ENCODE measurements at regions not wholly inside any gene's neighbourhood (a gene's known extent, or its start where the extent isn't known, plus 50 kb on each side); places are given as distances from the start of the nearest gene placed in this dataset.

DNA sequence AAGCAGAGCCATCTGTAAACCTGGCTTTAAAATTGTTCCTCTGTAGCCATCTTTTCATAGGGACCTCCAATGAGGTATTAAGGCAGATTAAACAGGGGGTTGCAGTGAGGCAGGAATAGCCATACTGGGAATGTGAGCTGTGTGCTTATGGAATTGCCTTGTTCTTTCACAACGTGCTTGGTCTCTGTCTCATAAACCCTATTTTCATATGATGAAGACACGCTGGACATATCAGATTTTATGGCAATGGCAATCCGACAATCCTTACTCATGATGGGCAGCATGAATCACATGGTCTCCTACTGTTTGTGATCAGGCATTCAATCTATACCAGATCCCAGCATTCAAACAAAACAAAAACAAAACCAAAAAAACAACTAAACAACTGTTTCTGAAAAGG, 418.9 kb upstream of the NRP1 start:
- H3K36me3 ChIP-seq, result no peaks in the 10 kb centered on the region
- no peak overlapping the region for H3K4me3 ChIP-seq
- no peak for TF ChIP-seq POLR2A (IDR thresholded peaks at IDR 0.05)
- TF ChIP-seq, protein P1, sequence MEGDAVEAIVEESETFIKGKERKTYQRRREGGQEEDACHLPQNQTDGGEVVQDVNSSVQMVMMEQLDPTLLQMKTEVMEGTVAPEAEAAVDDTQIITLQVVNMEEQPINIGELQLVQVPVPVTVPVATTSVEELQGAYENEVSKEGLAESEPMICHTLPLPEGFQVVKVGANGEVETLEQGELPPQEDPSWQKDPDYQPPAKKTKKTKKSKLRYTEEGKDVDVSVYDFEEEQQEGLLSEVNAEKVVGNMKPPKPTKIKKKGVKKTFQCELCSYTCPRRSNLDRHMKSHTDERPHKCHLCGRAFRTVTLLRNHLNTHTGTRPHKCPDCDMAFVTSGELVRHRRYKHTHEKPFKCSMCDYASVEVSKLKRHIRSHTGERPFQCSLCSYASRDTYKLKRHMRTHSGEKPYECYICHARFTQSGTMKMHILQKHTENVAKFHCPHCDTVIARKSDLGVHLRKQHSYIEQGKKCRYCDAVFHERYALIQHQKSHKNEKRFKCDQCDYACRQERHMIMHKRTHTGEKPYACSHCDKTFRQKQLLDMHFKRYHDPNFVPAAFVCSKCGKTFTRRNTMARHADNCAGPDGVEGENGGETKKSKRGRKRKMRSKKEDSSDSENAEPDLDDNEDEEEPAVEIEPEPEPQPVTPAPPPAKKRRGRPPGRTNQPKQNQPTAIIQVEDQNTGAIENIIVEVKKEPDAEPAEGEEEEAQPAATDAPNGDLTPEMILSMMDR (IDR thresholded peaks at IDR 0.05), result no peak
- no peak overlapping the region for H3K27ac ChIP-seq
- no peaks in the 10 kb centered on the region for H3K9me3 ChIP-seq
- 83 to 94% methylated on average over 3 of the region's 3 CpGs for WGBS, 2 donors
- no peaks in the 10 kb centered on the region for H3K27me3 ChIP-seq
- DNase-seq, result no peak
- intact Hi-C loops (cut with DNase I), result no loop called here
- peaks cover 0 to 14% (median 4%) of the 10 kb centered on the region in 3 donors for H3K4me1 ChIP-seq

DNA sequence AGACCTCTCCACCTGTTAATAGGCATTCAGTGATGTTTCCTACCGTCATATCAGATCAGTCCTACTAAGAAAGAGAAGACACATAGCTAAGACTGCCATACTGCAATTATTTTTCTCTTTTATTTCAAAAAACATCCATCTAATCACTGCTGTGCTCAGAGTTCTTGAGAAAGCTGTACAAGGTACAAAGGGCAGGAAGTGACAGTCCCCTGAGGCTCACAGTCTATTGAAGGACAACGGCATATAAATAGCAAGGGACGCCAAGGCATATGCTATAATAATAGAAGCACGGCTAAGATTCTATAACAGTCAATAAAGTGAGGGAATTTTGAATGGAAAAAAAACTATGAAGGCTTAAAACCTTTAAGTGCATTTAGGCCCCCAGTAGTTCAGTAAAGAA, 415.3 kb upstream of the NRP1 start:
- H3K4me3 ChIP-seq, result no peak overlapping the region
- H3K4me1 ChIP-seq, result peaks cover 0 to 14% (median 4%) of the 10 kb centered on the region in 3 donors
- H3K36me3 ChIP-seq, result no peaks in the 10 kb centered on the region
- H3K27ac ChIP-seq, result no peak overlapping the region
- WGBS, 2 donors, result 63 to 70% methylated on average over 4 of the region's 4 CpGs
- no peak for DNase-seq
- no peaks in the 10 kb centered on the region for H3K27me3 ChIP-seq
- H3K9me3 ChIP-seq, result no peaks in the 10 kb centered on the region
- intact Hi-C loops (cut with DNase I), result no loop called here
- TF ChIP-seq, protein P1 (IDR thresholded peaks at IDR 0.05), result no peak
- no peak for TF ChIP-seq POLR2A (IDR thresholded peaks at IDR 0.05)

DNA sequence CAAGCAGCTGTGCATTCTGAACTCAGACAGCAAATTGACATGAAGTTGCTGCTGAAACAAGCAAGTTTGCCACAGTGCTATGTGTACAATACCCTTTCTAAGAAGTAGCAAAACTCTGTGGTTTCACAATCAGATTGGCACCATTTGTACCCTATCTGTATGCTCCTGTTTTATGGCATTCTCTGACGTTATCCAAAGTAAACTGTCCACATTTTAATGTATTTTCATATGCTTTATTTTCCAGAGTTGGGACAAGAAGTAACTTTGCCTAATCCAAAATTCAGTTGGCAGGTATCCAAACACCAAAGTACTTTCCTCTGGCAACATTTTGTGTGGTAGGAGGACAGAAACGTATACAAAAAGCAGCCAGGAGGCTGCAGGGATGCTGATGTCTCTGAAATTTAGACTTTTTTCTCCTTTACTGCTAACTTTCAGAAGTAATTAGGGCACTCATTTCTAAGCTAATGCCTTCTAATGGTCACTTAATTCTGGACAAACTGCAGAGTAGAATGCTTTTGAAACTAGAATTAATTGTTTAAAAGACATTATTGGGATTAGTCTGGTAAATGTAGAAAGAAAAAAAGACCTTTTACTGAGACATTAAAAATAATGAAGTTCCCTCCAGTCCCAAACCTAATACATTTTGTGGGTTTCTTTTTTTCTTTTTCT, 414.7 kb upstream of the NRP1 start:
- Histone ChIP-seq H3K27ac (no peak overlapping the region), H3K4me1 (peaks cover 0 to 14% (median 4%) of the 10 kb centered on the region in 3 donors), H3K4me3 (no peak overlapping the region), H3K27me3 (no peaks in the 10 kb centered on the region), H3K9me3 (no peaks in the 10 kb centered on the region), H3K36me3 (no peaks in the 10 kb centered on the region)
- WGBS, 2 donors, result 15 to 17% methylated on average over 2 of the region's 2 CpGs
- no peak for DNase-seq
- intact Hi-C loops (cut with DNase I), result no loop called here
- TF ChIP-seq POLR2A (IDR thresholded peaks at IDR 0.05), result no peak
- TF ChIP-seq, protein P1 (IDR thresholded peaks at IDR 0.05), result no peak

DNA sequence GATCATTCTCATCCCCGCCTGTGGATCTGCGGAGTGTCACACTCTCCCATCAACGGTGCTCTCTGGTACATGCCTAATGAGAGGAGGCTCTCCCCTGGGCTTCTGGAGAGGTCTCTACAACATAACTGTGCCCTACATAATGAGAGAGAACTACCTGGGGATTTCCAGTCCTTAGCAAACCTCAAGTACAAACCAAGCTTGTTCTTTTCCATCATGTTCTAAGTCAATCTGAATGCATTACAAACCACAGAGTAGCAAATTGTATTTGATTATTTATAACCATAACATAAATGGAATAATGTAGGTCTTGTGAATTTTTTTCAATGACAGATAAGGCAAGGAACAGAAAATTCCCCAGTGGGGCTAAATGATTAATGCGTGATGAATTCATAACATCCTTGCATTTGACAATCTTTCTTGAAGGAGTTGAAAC, 412.4 kb upstream of the NRP1 start:
- Histone ChIP-seq H3K4me3 (no peak overlapping the region), H3K9me3 (no peaks in the 10 kb centered on the region), H3K36me3 (no peaks in the 10 kb centered on the region), H3K4me1 (peaks cover 0 to 14% (median 4%) of the 10 kb centered on the region in 3 donors), H3K27ac (no peak overlapping the region), H3K27me3 (no peaks in the 10 kb centered on the region)
- DNase-seq, result no peak
- intact Hi-C loops (cut with DNase I), result no loop called here
- TF ChIP-seq, protein P1 (IDR thresholded peaks at IDR 0.05), result no peak
- no peak for TF ChIP-seq POLR2A (IDR thresholded peaks at IDR 0.05)
- whole genome bisulfite sequencing, 2 donors, result 73 to 89% methylated on average over 4 of the region's 4 CpGs

DNA sequence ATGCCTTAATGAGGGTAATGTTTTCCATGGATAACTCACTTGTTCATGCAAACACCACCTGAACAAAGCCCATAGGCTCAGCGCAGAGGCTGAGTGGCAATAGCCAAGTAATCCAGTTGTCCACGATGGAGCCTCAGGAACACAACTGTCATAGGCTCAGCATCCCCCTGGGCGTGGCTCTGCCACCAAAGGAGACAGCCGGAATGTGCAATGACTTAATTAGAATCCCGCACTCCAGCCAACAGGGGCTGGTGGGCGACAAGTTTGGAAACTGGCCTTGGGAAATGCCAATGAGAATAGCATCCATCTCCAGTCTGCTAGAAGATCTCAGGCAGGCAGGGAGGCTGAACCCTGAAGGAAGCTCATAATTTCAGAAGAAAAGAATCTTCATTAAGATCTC, 411.7 kb upstream of the NRP1 start:
- no peaks in the 10 kb centered on the region for H3K9me3 ChIP-seq
- H3K4me1 ChIP-seq, result peaks cover 0 to 14% (median 4%) of the 10 kb centered on the region in 3 donors
- DNase-seq, result no peak
- H3K27me3 ChIP-seq, result no peaks in the 10 kb centered on the region
- no peaks in the 10 kb centered on the region for H3K36me3 ChIP-seq
- no peak overlapping the region for H3K27ac ChIP-seq
- intact Hi-C loops (cut with DNase I), result no loop called here
- no peak overlapping the region for H3K4me3 ChIP-seq
- TF ChIP-seq, protein P1 (IDR thresholded peaks at IDR 0.05), result no peak
- TF ChIP-seq POLR2A (IDR thresholded peaks at IDR 0.05), result no peak
- WGBS, 2 donors, result 90% methylated on average over 6 of the region's 6 CpGs
